SK-N-SH (cell line): ENCODE measurements at regions not wholly inside any gene's neighbourhood (a gene's known extent, or its start where the extent isn't known, plus 50 kb on each side); places are given as distances from the start of the nearest gene placed in this dataset.

Experiments
- CTCF ChIA-PET: fragments of 300-600, 350-600 bp; formaldehyde crosslinking; extraction: SDS; loops from one replicate; lab custom pipeline; 2021; lab: Yijun Ruan, JAX
- POLR2A ChIA-PET: fragments of 350-600 bp; sonication (Branson Sonifier 250); formaldehyde crosslinking; extraction: SDS; loops from one replicate; lab custom pipeline; 2020; ENCODE audit warnings: antibody characterized with exemption, inconsistent platforms; lab: Yijun Ruan, JAX
- DNase-seq: peaks from one replicate; pipeline ENCODE4 v3.0.0; 2012
- H2AFZ ChIP-seq: fragments of 200-600 bp; sonication (generic); 2 replicates; pipeline ENCODE4 v1.8.1; 2016; ENCODE audit warnings: antibody characterized with exemption, mild to moderate bottlenecking, low read depth
- H3F3A ChIP-seq: fragments of 200-600 bp; sonication (generic); replicated peaks from 2 replicates; pipeline ENCODE3; 2016; ENCODE audit warnings: antibody characterized with exemption, mild to moderate bottlenecking; ENCODE audit not compliant: insufficient read depth
- H3K27ac ChIP-seq, 2 experiments: fragments of 200-500 bp in 1 of 2; fragments of 200-600 bp in 1 of 2; sonication (Bioruptor generic) in 1 of 2; sonication (generic), shearing (Covaris generic) in 1 of 2; 2 replicates each; pipeline versions ENCODE4 v1.5.1 to v1.6.1; 2014 to 2016; ENCODE audit warnings: low read depth in 2 of 2, inconsistent platforms in 1 of 2, low read length in 1 of 2, mild to moderate bottlenecking in 1 of 2, mixed read lengths in 1 of 2
- H3K27me3 ChIP-seq: fragments of 200-600 bp; sonication (generic), shearing (Covaris generic); 2 replicates; pipeline ENCODE4 v1.6.1; 2016; ENCODE audit warnings: mixed run types; ENCODE audit not compliant: insufficient read depth
- H3K36me3 ChIP-seq, 2 experiments: fragments of 200-500 bp in 1 of 2; fragments of 200-600 bp in 1 of 2; sonication (Bioruptor generic) in 1 of 2; sonication (generic) in 1 of 2; replicated peaks in 1 of 2; 2 replicates each; pipeline versions ENCODE3 to v1.5.1; 2014 to 2016; ENCODE audit warnings: low read length in 1 of 2, mild to moderate bottlenecking in 1 of 2; ENCODE audit not compliant: insufficient read depth in 2 of 2, control insufficient read depth in 1 of 2
- H3K4me1 ChIP-seq, 2 experiments: fragments of 200-500 bp in 1 of 2; fragments of 200-600 bp in 1 of 2; sonication (Bioruptor generic) in 1 of 2; sonication (generic), shearing (Covaris generic) in 1 of 2; 2 replicates each; pipeline versions ENCODE4 v1.5.1 to v1.6.1; 2014 to 2016; ENCODE audit warnings: low read depth in 1 of 2, low read length in 1 of 2, mixed run types in 1 of 2; ENCODE audit not compliant: insufficient read depth in 2 of 2, control insufficient read depth in 1 of 2
- H3K4me2 ChIP-seq: fragments of 200-600 bp; sonication (generic), shearing (Covaris generic); 2 replicates; pipeline ENCODE4 v1.6.1; 2017; ENCODE audit warnings: mixed run types
- H3K4me3 ChIP-seq, 2 experiments: fragments of 200-500 bp in 1 of 2; fragments of 200-600 bp in 1 of 2; sonication (Bioruptor generic) in 1 of 2; sonication (generic), shearing (Covaris generic) in 1 of 2; 2 replicates each; pipeline versions ENCODE4 v1.5.1 to v1.8.1; 2014 to 2016; ENCODE audit warnings: low read depth in 2 of 2, inconsistent platforms in 1 of 2, low read length in 1 of 2, mild to moderate bottlenecking in 1 of 2, mixed read lengths in 1 of 2, moderate library complexity in 1 of 2
- H3K79me2 ChIP-seq: fragments of 200-600 bp; sonication (generic); 2 replicates; pipeline ENCODE4 v1.8.1; 2017; ENCODE audit warnings: mild to moderate bottlenecking; ENCODE audit not compliant: insufficient read depth
- H3K9ac ChIP-seq: fragments of 200-600 bp; sonication (generic); 2 replicates; pipeline ENCODE4 v1.6.1; 2017; ENCODE audit warnings: mixed run types
- H3K9me2 ChIP-seq: fragments of 200-600 bp; sonication (generic); 2 replicates; pipeline ENCODE4 v1.6.1; 2017; ENCODE audit warnings: mixed run types
- H3K9me3 ChIP-seq: fragments of 200-600 bp; sonication (generic); 2 replicates; pipeline ENCODE4 v1.6.1; 2017; ENCODE audit warnings: mixed run types, mild to moderate bottlenecking, moderate library complexity
- H4K20me1 ChIP-seq: fragments of 200-600 bp; sonication (generic); 2 replicates; pipeline ENCODE4 v1.6.1; 2017; ENCODE audit warnings: mild to moderate bottlenecking, mixed run types; ENCODE audit not compliant: insufficient read depth
- ELF1 ChIP-seq: IDR thresholded peaks from 2 replicates; pipeline ENCODE4 v1.4.0; 2012
- EP300 ChIP-seq, 2 experiments: IDR thresholded peaks; 2 replicates each; pipeline versions ENCODE4 v1.4.0 to v1.6.1; 2012; ENCODE audit warnings: borderline replicate concordance in 1 of 2, low read depth in 1 of 2, low read length in 1 of 2
- EZH2phosphoT487 ChIP-seq: fragments of 200-600 bp; sonication (generic); IDR thresholded peaks from 2 replicates; pipeline ENCODE4 v1.6.1; 2017; ENCODE audit warnings: low read depth, mixed run types, mild to moderate bottlenecking, antibody characterized with exemption, moderate library complexity, borderline replicate concordance
- FOXM1 ChIP-seq: IDR thresholded peaks from 2 replicates; pipeline ENCODE4 v1.4.0; 2012; ENCODE audit warnings: low read depth, mild to moderate bottlenecking
- JUND ChIP-seq: IDR thresholded peaks from 2 replicates; pipeline ENCODE4 v1.4.0; 2012
- MEF2A ChIP-seq: IDR thresholded peaks from 2 replicates; pipeline ENCODE4 v1.4.0; 2012; ENCODE audit warnings: low read depth, borderline replicate concordance
- MXI1 ChIP-seq: IDR thresholded peaks from 2 replicates; pipeline ENCODE4 v1.6.1; 2012; ENCODE audit warnings: mild to moderate bottlenecking, low read depth, low read length, improper control_type of control experiment
- NFIC ChIP-seq: IDR thresholded peaks from 2 replicates; pipeline ENCODE4 v1.4.0; 2012; ENCODE audit warnings: borderline replicate concordance
- NRF1 ChIP-seq: IDR thresholded peaks from 2 replicates; pipeline ENCODE4 v1.6.1; 2012; ENCODE audit warnings: low read depth, mild to moderate bottlenecking, low read length
- RAD21 ChIP-seq: IDR thresholded peaks from 2 replicates; pipeline ENCODE4 v1.6.1; 2012; ENCODE audit warnings: mild to moderate bottlenecking, low read length
- RCOR1 ChIP-seq: fragments of 150-350 bp; IDR thresholded peaks from 2 replicates; pipeline ENCODE4 v1.6.1; 2017; ENCODE audit warnings: antibody characterized with exemption, low read length
- RFX5 ChIP-seq: IDR thresholded peaks from 2 replicates; pipeline ENCODE4 v1.6.1; 2012; ENCODE audit warnings: mild to moderate bottlenecking, improper control_type of control experiment, low read length
- RXRA ChIP-seq: IDR thresholded peaks from 2 replicates; pipeline ENCODE4 v1.4.0; 2012; ENCODE audit warnings: low read depth, mild to moderate bottlenecking, borderline replicate concordance
- SIN3A ChIP-seq: IDR thresholded peaks from 2 replicates; pipeline ENCODE4 v1.6.1; 2012; ENCODE audit warnings: low read depth, mild to moderate bottlenecking, low read length, moderate library complexity, borderline replicate concordance
- SMC3 ChIP-seq: IDR thresholded peaks from 2 replicates; pipeline ENCODE4 v1.6.1; 2012; ENCODE audit warnings: low read depth, low read length, improper control_type of control experiment
- YY1 ChIP-seq: IDR thresholded peaks from 2 replicates; pipeline ENCODE4 v1.4.0; 2012; ENCODE audit warnings: low read depth, mild to moderate bottlenecking
- WGBS: methylation state at CpG from one replicate; pipeline ENCODE4 v1.1.6; 2017; ENCODE audit warnings: low lambda C conversion rate; 5-methylcytosine and 5-hydroxymethylcytosine counted together
- TF ChIP-seq, protein P1 (sequence below): IDR thresholded peaks from 2 replicates; pipeline ENCODE4 v1.4.0; 2012; ENCODE audit warnings: low read depth, borderline replicate concordance
- TF ChIP-seq, protein P2 (sequence below): fragments of 150-350 bp; IDR thresholded peaks from 2 replicates; pipeline ENCODE4 v1.6.1; 2016; ENCODE audit warnings: mild to moderate bottlenecking, low read depth, low read length
- TF ChIP-seq, protein P3 (sequence below): IDR thresholded peaks from 2 replicates; pipeline ENCODE4; 2012
- TF ChIP-seq, protein P4 (sequence below): IDR thresholded peaks from 2 replicates; pipeline ENCODE4 v1.4.0; 2012; ENCODE audit warnings: low read depth

DNA sequence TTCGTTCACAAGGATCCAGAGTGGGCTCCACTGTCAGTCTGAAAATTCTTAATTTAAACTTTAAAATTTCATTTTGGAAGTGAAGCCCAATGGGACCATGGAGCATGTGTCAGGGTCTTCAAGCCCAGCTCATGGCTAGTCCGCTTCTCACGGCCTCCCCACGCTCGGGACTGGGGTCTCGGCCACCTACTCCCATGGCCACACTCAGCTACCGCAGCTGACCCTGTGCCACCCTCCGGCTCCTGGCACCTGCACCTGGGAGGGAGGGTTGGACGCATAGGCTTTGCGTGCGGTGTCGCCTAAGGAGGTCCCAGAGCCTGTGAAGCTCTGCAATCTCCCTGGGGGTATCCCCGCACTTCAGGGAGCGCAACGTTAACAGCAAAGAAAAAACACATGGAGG is 175.7 kb upstream of the PRLR start:
- no peak for DNase-seq

DNA sequence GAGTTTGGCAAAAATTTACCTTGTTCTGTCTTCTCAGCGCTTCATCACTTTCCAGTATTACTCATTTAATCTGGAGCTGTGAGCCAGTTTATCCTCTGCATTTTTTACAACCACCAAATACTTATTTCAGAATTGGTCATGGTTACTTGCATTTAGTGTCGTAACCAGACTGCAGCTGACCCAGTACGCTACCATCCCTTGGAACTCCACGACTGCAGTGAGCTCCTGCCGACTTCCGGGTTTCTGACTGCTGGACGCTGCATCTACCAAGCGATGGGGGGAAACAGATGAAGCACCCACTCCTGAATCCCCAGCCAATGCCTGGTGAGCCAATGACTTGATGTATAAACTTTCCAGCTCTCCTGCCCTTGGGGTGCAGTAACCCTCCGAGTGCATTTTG is 174.4 kb upstream of the PRLR start:
- Histone ChIP-seq H3K4me2 (no peak overlapping the region), H3K27ac (no peak overlapping the region), H3F3A (no peaks in the 10 kb centered on the region), H4K20me1 (no peaks in the 10 kb centered on the region), H3K79me2 (no peaks in the 10 kb centered on the region), H2AFZ (no peak overlapping the region), H3K9me3 (no peaks in the 10 kb centered on the region), H3K27me3 (no peaks in the 10 kb centered on the region), H3K4me3 (no peak overlapping the region), H3K4me1 (no peaks in the 10 kb centered on the region; a peak in 1 of 4 replicates), H3K9me2 (no peaks in the 10 kb centered on the region), H3K36me3 (no peaks in the 10 kb centered on the region), H3K9ac (no peak overlapping the region)
- CTCF ChIA-PET = interaction anchor here (1.1 kb wide), 1 partner anchor 14 kb away, joined by 3 read pairs; no protein-coding TSS in a partner anchor
- POLR2A ChIA-PET = no interaction called here
- no peak for DNase-seq
- whole genome bisulfite sequencing = 65% methylated on average over 9 of the region's 9 CpGs
- TF ChIP-seq MEF2A (no peak), FOXM1 (no peak), NRF1 (no peak), JUND (no peak), ELF1 (no peak), YY1 (no peak), EP300 (IDR thresholded peaks at IDR 0.05; ENCODE audit: borderline replicate concordance in 1 of 2, low read depth in 1 of 2, low read length in 1 of 2) (no peak), RFX5 (no peak), EZH2phosphoT487 (no peak), RCOR1 (no peak), SIN3A (no peak), RXRA (no peak), SMC3 (no peak), NFIC (no peak), MXI1 (no peak)
- TF ChIP-seq, protein P1, sequence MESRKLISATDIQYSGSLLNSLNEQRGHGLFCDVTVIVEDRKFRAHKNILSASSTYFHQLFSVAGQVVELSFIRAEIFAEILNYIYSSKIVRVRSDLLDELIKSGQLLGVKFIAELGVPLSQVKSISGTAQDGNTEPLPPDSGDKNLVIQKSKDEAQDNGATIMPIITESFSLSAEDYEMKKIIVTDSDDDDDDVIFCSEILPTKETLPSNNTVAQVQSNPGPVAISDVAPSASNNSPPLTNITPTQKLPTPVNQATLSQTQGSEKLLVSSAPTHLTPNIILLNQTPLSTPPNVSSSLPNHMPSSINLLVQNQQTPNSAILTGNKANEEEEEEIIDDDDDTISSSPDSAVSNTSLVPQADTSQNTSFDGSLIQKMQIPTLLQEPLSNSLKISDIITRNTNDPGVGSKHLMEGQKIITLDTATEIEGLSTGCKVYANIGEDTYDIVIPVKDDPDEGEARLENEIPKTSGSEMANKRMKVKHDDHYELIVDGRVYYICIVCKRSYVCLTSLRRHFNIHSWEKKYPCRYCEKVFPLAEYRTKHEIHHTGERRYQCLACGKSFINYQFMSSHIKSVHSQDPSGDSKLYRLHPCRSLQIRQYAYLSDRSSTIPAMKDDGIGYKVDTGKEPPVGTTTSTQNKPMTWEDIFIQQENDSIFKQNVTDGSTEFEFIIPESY = no peak
- TF ChIP-seq, protein P2, sequence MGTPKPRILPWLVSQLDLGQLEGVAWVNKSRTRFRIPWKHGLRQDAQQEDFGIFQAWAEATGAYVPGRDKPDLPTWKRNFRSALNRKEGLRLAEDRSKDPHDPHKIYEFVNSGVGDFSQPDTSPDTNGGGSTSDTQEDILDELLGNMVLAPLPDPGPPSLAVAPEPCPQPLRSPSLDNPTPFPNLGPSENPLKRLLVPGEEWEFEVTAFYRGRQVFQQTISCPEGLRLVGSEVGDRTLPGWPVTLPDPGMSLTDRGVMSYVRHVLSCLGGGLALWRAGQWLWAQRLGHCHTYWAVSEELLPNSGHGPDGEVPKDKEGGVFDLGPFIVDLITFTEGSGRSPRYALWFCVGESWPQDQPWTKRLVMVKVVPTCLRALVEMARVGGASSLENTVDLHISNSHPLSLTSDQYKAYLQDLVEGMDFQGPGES = no peak
- TF ChIP-seq, protein P3, sequence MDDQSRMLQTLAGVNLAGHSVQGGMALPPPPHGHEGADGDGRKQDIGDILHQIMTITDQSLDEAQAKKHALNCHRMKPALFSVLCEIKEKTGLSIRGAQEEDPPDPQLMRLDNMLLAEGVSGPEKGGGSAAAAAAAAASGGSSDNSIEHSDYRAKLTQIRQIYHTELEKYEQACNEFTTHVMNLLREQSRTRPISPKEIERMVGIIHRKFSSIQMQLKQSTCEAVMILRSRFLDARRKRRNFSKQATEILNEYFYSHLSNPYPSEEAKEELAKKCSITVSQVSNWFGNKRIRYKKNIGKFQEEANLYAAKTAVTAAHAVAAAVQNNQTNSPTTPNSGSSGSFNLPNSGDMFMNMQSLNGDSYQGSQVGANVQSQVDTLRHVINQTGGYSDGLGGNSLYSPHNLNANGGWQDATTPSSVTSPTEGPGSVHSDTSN = no peak
- TF ChIP-seq, protein P4, sequence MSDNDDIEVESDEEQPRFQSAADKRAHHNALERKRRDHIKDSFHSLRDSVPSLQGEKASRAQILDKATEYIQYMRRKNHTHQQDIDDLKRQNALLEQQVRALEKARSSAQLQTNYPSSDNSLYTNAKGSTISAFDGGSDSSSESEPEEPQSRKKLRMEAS = no peak

More for the DNA sequence above, 175.7 kb upstream of the PRLR start:
- Histone ChIP-seq H3K36me3 (no peaks in the 10 kb centered on the region), H3K27me3 (no peaks in the 10 kb centered on the region), H3K79me2 (no peaks in the 10 kb centered on the region), H3K27ac (no peak overlapping the region), H3K9ac (no peak overlapping the region), H3K9me3 (no peaks in the 10 kb centered on the region), H3F3A (no peaks in the 10 kb centered on the region), H3K4me2 (no peak overlapping the region), H3K4me1 (no peaks in the 10 kb centered on the region; a peak in 1 of 4 replicates), H4K20me1 (no peaks in the 10 kb centered on the region), H3K4me3 (no peak overlapping the region), H3K9me2 (no peaks in the 10 kb centered on the region), H2AFZ (no peak overlapping the region)
- POLR2A ChIA-PET = no interaction called here
- TF ChIP-seq RAD21 (no peak), RFX5 (no peak)
- TF ChIP-seq, protein P4 = no peak
- WGBS = 67% methylated on average over 15 of the region's 15 CpGs
- CTCF ChIA-PET = no interaction called here
